CD8-positive, alpha-beta memory T cell (primary cell): ENCODE measurements at regions not wholly inside any gene's neighbourhood (a gene's known extent, or its start where the extent isn't known, plus 50 kb on each side); places are given as distances from the start of the nearest gene placed in this dataset.

ENCODE experiments used
- CTCF ChIA-PET: fragments of 350-600 bp; sonication (Branson Sonifier 250); formaldehyde crosslinking; loops from one replicate; lab custom pipeline; 2021; ENCODE audit warnings: antibody characterized with exemption; lab: Charles Lee
- POLR2A ChIA-PET: fragments of 350-600 bp; sonication (Branson Sonifier 250); formaldehyde crosslinking; loops from one replicate; lab custom pipeline; 2021; ENCODE audit warnings: antibody characterized with exemption; lab: Charles Lee
- DNase-seq, 5 donors: peaks; one replicate each; pipeline versions ENCODE4 v3.0.0 to v3.0.0-alpha.2; 2020 to 2022; ENCODE audit warnings: mixed read lengths in 1 of 5
- H3K27ac ChIP-seq: one replicate; pipeline ENCODE4 v1.7.0; 2013; ENCODE audit warnings: low read depth, mild to moderate bottlenecking, low read length, moderate library complexity
- H3K27me3 ChIP-seq: 2 replicates; pipeline ENCODE4 v1.7.0; 2013; ENCODE audit warnings: low read length, mild to moderate bottlenecking; ENCODE audit not compliant: insufficient read depth, poor library complexity, severe bottlenecking
- H3K36me3 ChIP-seq: 2 replicates; pipeline ENCODE4 v1.7.0; 2013; ENCODE audit warnings: mild to moderate bottlenecking, low read length, moderate library complexity; ENCODE audit not compliant: insufficient read depth
- H3K4me1 ChIP-seq: 2 replicates; pipeline ENCODE4 v1.7.0; 2013; ENCODE audit warnings: mild to moderate bottlenecking, low read length, moderate library complexity; ENCODE audit not compliant: insufficient read depth
- H3K4me3 ChIP-seq: 2 replicates; pipeline ENCODE4 v1.7.0; 2013; ENCODE audit warnings: mild to moderate bottlenecking, low read length
- H3K9me3 ChIP-seq: 2 replicates; pipeline ENCODE4 v1.7.0; 2013; ENCODE audit warnings: mild to moderate bottlenecking, low read length
- H3K27ac Mint-ChIP-seq, 8 donors: one replicate each; pipeline ENCODE4 v1.8.0; 2020 to 2021; ENCODE audit warnings: mixed read lengths in 8 of 8, mild to moderate bottlenecking in 6 of 8, inconsistent platforms in 3 of 8, moderate library complexity in 3 of 8
- H3K27me3 Mint-ChIP-seq, 2 donors: one replicate each; pipeline ENCODE4 v1.8.0; 2020 to 2021; ENCODE audit warnings: mixed read lengths in 2 of 2, mild to moderate bottlenecking in 1 of 2, moderate library complexity in 1 of 2
- H3K36me3 Mint-ChIP-seq, 3 donors: one replicate each; pipeline ENCODE4 v1.8.0; 2020 to 2021; ENCODE audit warnings: mixed read lengths in 3 of 3, inconsistent platforms in 1 of 3, mild to moderate bottlenecking in 1 of 3
- H3K4me1 Mint-ChIP-seq, 3 donors: one replicate each; pipeline ENCODE4 v1.8.0; 2020 to 2021; ENCODE audit warnings: mixed read lengths in 3 of 3, inconsistent platforms in 1 of 3, mild to moderate bottlenecking in 1 of 3
- H3K4me3 Mint-ChIP-seq, 7 donors: one replicate each; pipeline ENCODE4 v1.8.0; 2020 to 2021; ENCODE audit warnings: mixed read lengths in 7 of 7, mild to moderate bottlenecking in 6 of 7, moderate library complexity in 4 of 7, inconsistent platforms in 2 of 7
- H3K9me3 Mint-ChIP-seq, 5 donors: one replicate each; pipeline ENCODE4 v1.8.0; 2020 to 2022; ENCODE audit warnings: mixed read lengths in 5 of 5, mild to moderate bottlenecking in 3 of 5, moderate library complexity in 2 of 5, inconsistent platforms in 1 of 5

- Mint-ChIP-seq H3K27me3 (peaks cover 2 to 27% of the 10 kb centered on the region in 2 donors), H3K9me3 (no peaks in the 10 kb centered on the region), H3K36me3 (no peaks in the 10 kb centered on the region), H3K4me3 (no peak overlapping the region), H3K27ac (no peak overlapping the region), H3K4me1 (no peaks in the 10 kb centered on the region)
- Histone ChIP-seq H3K27ac (no peak overlapping the region), H3K4me1 (no peaks in the 10 kb centered on the region), H3K27me3 (peaks cover 8% of the 10 kb centered on the region), H3K9me3 (no peaks in the 10 kb centered on the region), H3K36me3 (no peaks in the 10 kb centered on the region), H3K4me3 (no peak overlapping the region)
- DNase-seq = no peak
- ChIA-PET CTCF (interaction anchor here (1.2 kb wide), 1 partner anchor 47 kb away, joined by 3 read pairs; no protein-coding TSS in a partner anchor), POLR2A (no interaction called here)
Measured at GRCh38 chr9:89812556-89813181, 207.9 kb downstream of the GADD45G start.

- ChIA-PET POLR2A (no interaction called here), CTCF (interaction anchor here (1.2 kb wide), 1 partner anchor 48 kb away, joined by 3 read pairs; no protein-coding TSS in a partner anchor)
- H3K27ac ChIP-seq = no peak overlapping the region
- no peak overlapping the region for H3K4me3 Mint-ChIP-seq
- peaks cover 8% of the 10 kb centered on the region for H3K27me3 ChIP-seq
- no peak for DNase-seq
- no peaks in the 10 kb centered on the region for H3K4me1 ChIP-seq
- H3K9me3 Mint-ChIP-seq = no peaks in the 10 kb centered on the region
- no peaks in the 10 kb centered on the region for H3K4me1 Mint-ChIP-seq
- no peak overlapping the region for H3K4me3 ChIP-seq
- H3K36me3 ChIP-seq = no peaks in the 10 kb centered on the region
- H3K9me3 ChIP-seq = no peaks in the 10 kb centered on the region
- no peak overlapping the region for H3K27ac Mint-ChIP-seq
- peaks cover 2 to 30% of the 10 kb centered on the region in 2 donors for H3K27me3 Mint-ChIP-seq
- H3K36me3 Mint-ChIP-seq = no peaks in the 10 kb centered on the region
Measured at GRCh38 chr9:89813482-89813881, 208.7 kb downstream of the GADD45G start.

GRCh38 chr9:89814340-89815040 lies 209.7 kb downstream of the GADD45G start:
- Mint-ChIP-seq H3K4me1 (no peaks in the 10 kb centered on the region), H3K4me3 (no peak overlapping the region), H3K36me3 (no peaks in the 10 kb centered on the region), H3K9me3 (no peaks in the 10 kb centered on the region), H3K27me3 (peaks cover 4 to 30% of the 10 kb centered on the region in 2 donors), H3K27ac (peak overlapping the region in 1 of 8 donors; percentile 31)
- Histone ChIP-seq H3K27me3 (peaks cover 8% of the 10 kb centered on the region), H3K4me1 (no peaks in the 10 kb centered on the region), H3K9me3 (no peaks in the 10 kb centered on the region), H3K4me3 (no peak overlapping the region), H3K36me3 (no peaks in the 10 kb centered on the region), H3K27ac (no peak overlapping the region)
- ChIA-PET CTCF (no interaction called here), POLR2A (no interaction called here)
- DNase-seq = no peak

- CTCF ChIA-PET = no interaction called here
- POLR2A ChIA-PET = no interaction called here
- Histone ChIP-seq H3K4me1 (no peaks in the 10 kb centered on the region), H3K27me3 (peaks cover 8% of the 10 kb centered on the region), H3K9me3 (no peaks in the 10 kb centered on the region), H3K36me3 (no peaks in the 10 kb centered on the region), H3K27ac (no peak overlapping the region), H3K4me3 (no peak overlapping the region)
- H3K4me1 Mint-ChIP-seq = no peaks in the 10 kb centered on the region
- no peak overlapping the region for H3K27ac Mint-ChIP-seq
- no peaks in the 10 kb centered on the region for H3K36me3 Mint-ChIP-seq
- peaks cover 9 to 30% of the 10 kb centered on the region in 2 donors for H3K27me3 Mint-ChIP-seq
- DNase-seq = no peak
- no peaks in the 10 kb centered on the region for H3K9me3 Mint-ChIP-seq
- no peak overlapping the region for H3K4me3 Mint-ChIP-seq
Measured at GRCh38 chr9:89815061-89815902, 210.5 kb downstream of the GADD45G start.

GRCh38 chr9:89815903-89816573 lies 211.2 kb downstream of the GADD45G start:
- no peaks in the 10 kb centered on the region for H3K9me3 ChIP-seq
- H3K36me3 ChIP-seq = no peaks in the 10 kb centered on the region
- H3K4me1 Mint-ChIP-seq = no peaks in the 10 kb centered on the region
- H3K4me3 ChIP-seq = no peak overlapping the region
- no peaks in the 10 kb centered on the region for H3K4me1 ChIP-seq
- H3K27me3 ChIP-seq = peaks cover 8% of the 10 kb centered on the region
- CTCF ChIA-PET = no interaction called here
- H3K4me3 Mint-ChIP-seq = no peak overlapping the region
- H3K27ac ChIP-seq = no peak overlapping the region
- H3K27ac Mint-ChIP-seq = peak overlapping the region in 1 of 8 donors; percentile 43
- H3K27me3 Mint-ChIP-seq = peaks cover 10 to 30% of the 10 kb centered on the region in 2 donors
- H3K36me3 Mint-ChIP-seq = no peaks in the 10 kb centered on the region
- POLR2A ChIA-PET = no interaction called here
- no peak for DNase-seq
- H3K9me3 Mint-ChIP-seq = no peaks in the 10 kb centered on the region

GRCh38 chr9:89817151-89817950 lies 212.5 kb downstream of the GADD45G start:
- no peak for DNase-seq

GRCh38 chr9:89820337-89820736 lies 215.5 kb downstream of the GADD45G start:
- Mint-ChIP-seq H3K36me3 (no peaks in the 10 kb centered on the region), H3K4me3 (no peak overlapping the region), H3K27me3 (peaks cover 8 to 22% of the 10 kb centered on the region in 2 donors), H3K4me1 (no peaks in the 10 kb centered on the region), H3K9me3 (no peaks in the 10 kb centered on the region), H3K27ac (no peak overlapping the region)
- H3K4me1 ChIP-seq = no peaks in the 10 kb centered on the region
- H3K27me3 ChIP-seq = peaks cover 13% of the 10 kb centered on the region
- POLR2A ChIA-PET = no interaction called here
- no peak overlapping the region for H3K27ac ChIP-seq
- no peak overlapping the region for H3K4me3 ChIP-seq
- H3K9me3 ChIP-seq = no peaks in the 10 kb centered on the region
- DNase-seq = no peak
- CTCF ChIA-PET = no interaction called here
- no peaks in the 10 kb centered on the region for H3K36me3 ChIP-seq

More at GRCh38 chr9:89817151-89817950, 212.5 kb downstream of the GADD45G start:
- Histone ChIP-seq H3K9me3 (no peaks in the 10 kb centered on the region), H3K4me3 (no peak overlapping the region), H3K27ac (no peak overlapping the region), H3K36me3 (no peaks in the 10 kb centered on the region), H3K27me3 (peaks cover 13% of the 10 kb centered on the region), H3K4me1 (no peaks in the 10 kb centered on the region)
- peaks cover 8 to 30% of the 10 kb centered on the region in 2 donors for H3K27me3 Mint-ChIP-seq
- H3K36me3 Mint-ChIP-seq = no peaks in the 10 kb centered on the region
- H3K4me3 Mint-ChIP-seq = peak overlapping the region in 1 of 7 donors; percentile 79
- H3K9me3 Mint-ChIP-seq = no peaks in the 10 kb centered on the region
- POLR2A ChIA-PET = no interaction called here
- no peaks in the 10 kb centered on the region for H3K4me1 Mint-ChIP-seq
- CTCF ChIA-PET = no interaction called here
- H3K27ac Mint-ChIP-seq = no peak overlapping the region
